ENCODE measurements at regions not wholly inside any gene's neighbourhood (a gene's known extent, or its start where the extent isn't known, plus 50 kb on each side); places are given as distances from the start of the nearest gene placed in this dataset.

DNA sequence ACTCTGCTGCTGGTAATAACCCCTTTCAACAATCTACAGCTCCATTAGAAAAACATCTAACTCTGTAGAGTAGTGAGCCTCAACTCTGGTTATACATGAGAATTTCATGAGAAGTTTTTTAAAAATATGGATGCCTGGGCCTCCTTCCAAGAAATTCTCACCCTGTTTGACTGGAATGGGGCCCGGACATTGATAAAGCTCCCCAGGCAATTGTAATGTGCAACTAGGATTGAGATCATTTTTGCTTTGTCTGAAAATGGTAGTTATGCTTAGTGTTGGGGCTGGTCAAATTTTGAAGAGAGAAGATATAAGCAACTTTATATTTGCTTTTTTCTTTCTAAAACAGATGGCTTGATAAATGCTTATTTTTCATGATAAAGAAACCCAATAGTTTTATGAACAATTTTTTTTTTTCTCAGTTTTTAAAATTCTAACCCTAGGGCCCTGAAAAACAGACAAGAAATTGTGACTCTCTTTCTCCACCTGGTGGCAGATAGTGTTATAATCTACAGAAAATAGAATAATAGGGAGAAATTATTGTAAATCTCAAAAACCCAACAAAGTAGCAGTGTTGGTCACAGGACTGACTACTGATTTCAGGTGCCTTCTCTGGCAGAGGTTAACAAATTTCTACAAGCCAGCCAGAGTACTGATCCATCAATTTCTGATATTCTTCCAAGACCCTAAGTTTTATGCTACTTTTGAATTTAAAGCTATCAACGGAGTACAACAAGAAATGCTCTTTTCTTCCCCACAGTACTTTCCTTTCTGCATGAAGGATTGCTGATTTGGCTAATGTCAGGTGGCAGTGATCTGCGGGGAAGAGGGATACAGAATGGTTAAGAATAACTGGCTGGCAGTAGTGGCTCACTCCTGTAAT, 174.8 kb downstream of the DKK1 start:
- TF ChIP-seq, protein P1, sequence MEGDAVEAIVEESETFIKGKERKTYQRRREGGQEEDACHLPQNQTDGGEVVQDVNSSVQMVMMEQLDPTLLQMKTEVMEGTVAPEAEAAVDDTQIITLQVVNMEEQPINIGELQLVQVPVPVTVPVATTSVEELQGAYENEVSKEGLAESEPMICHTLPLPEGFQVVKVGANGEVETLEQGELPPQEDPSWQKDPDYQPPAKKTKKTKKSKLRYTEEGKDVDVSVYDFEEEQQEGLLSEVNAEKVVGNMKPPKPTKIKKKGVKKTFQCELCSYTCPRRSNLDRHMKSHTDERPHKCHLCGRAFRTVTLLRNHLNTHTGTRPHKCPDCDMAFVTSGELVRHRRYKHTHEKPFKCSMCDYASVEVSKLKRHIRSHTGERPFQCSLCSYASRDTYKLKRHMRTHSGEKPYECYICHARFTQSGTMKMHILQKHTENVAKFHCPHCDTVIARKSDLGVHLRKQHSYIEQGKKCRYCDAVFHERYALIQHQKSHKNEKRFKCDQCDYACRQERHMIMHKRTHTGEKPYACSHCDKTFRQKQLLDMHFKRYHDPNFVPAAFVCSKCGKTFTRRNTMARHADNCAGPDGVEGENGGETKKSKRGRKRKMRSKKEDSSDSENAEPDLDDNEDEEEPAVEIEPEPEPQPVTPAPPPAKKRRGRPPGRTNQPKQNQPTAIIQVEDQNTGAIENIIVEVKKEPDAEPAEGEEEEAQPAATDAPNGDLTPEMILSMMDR (IDR thresholded peaks at IDR 0.05), result peak; percentile 54

DNA sequence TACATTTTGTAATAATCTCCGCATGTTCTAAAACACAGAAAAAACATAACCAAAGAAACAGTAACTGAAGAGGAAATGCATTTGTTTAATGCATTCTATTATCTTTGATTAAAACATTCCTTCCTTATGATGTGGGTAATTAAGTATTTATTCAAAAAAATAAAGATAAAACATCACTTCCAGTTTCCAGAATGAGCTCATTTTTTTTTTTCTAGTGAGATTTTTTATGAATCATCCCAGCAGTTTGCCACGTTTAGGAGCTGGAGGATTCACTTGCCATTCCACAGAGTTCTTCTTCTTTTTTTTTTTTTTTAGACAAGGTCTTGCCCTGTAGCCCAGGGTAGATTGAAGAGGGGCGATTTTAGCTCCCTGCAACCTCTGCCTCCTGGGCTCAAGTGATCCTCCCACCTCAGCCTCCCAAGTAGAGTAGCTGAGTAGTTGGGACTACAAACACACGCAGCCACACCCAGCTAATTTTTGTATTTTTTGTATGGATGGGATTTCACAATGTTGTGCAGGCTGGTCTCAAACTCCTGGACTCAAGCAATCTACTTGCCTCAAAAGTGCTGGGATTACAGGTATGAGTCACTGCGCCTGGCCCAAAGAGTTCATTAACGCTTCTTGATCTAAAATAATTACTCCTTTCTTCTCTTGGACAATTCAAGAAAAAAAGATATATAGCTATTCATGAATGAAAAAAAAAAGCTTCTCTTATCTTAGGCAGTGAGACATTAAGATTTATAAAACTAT, 177.3 kb downstream of the DKK1 start:
- Histone ChIP-seq H3K36me3 (ENCODE audit: control insufficient read depth, insufficient read depth, low read length) (no peaks in the 10 kb centered on the region), H3K27me3 (ENCODE audit: control insufficient read depth, insufficient read depth, low read length) (no peaks in the 10 kb centered on the region), H3K4me1 (ENCODE audit: control insufficient read depth, insufficient read depth, low read length) (no peaks in the 10 kb centered on the region), H3K27ac (ENCODE audit: low read length) (no peak overlapping the region), H3K9me3 (ENCODE audit: control insufficient read depth, insufficient read depth, low read length) (no peaks in the 10 kb centered on the region), H3K4me3 (ENCODE audit: low read length) (no peak overlapping the region)
- no peaks in the 10 kb centered on the region for H3K4me1 Mint-ChIP-seq
- DNase-seq (no peak), ATAC-seq (no peak)
- TF ChIP-seq, protein P1 (IDR thresholded peaks at IDR 0.05), result no peak
- no peaks in the 10 kb centered on the region for H3K27me3 Mint-ChIP-seq (ENCODE audit: low read depth in 2 of 2)
- 85% methylated on average over 4 of the region's 6 CpGs for WGBS (ENCODE audit: insufficient coverage)
- intact Hi-C loops (cut with micrococcal nuclease), result no loop called here
- no peak overlapping the region for H3K4me3 Mint-ChIP-seq
- no peak overlapping the region for H3K27ac Mint-ChIP-seq
- H3K36me3 Mint-ChIP-seq, result no peaks in the 10 kb centered on the region
- H3K9me3 Mint-ChIP-seq, result no peaks in the 10 kb centered on the region

More for the DNA sequence above, 174.8 kb downstream of the DKK1 start:
- Mint-ChIP-seq H3K4me3 (no peak overlapping the region), H3K27ac (no peak overlapping the region), H3K4me1 (no peaks in the 10 kb centered on the region), H3K36me3 (no peaks in the 10 kb centered on the region), H3K27me3 (ENCODE audit: low read depth in 2 of 2) (no peaks in the 10 kb centered on the region), H3K9me3 (no peaks in the 10 kb centered on the region)
- Histone ChIP-seq H3K36me3 (ENCODE audit: control insufficient read depth, insufficient read depth, low read length) (no peaks in the 10 kb centered on the region), H3K4me3 (ENCODE audit: low read length) (no peak overlapping the region), H3K9me3 (ENCODE audit: control insufficient read depth, insufficient read depth, low read length) (no peaks in the 10 kb centered on the region), H3K4me1 (ENCODE audit: control insufficient read depth, insufficient read depth, low read length) (no peaks in the 10 kb centered on the region), H3K27ac (ENCODE audit: low read length) (no peak overlapping the region), H3K27me3 (ENCODE audit: control insufficient read depth, insufficient read depth, low read length) (no peaks in the 10 kb centered on the region)
- intact Hi-C loops (cut with micrococcal nuclease), result loop anchor here (1.0 kb wide), 1 partner anchor 181 kb away; no protein-coding TSS in a partner anchor
- 66% methylated on average over 3 of the region's 3 CpGs for WGBS (ENCODE audit: insufficient coverage)
- ATAC-seq, result no peak
- no peak for DNase-seq

DNA sequence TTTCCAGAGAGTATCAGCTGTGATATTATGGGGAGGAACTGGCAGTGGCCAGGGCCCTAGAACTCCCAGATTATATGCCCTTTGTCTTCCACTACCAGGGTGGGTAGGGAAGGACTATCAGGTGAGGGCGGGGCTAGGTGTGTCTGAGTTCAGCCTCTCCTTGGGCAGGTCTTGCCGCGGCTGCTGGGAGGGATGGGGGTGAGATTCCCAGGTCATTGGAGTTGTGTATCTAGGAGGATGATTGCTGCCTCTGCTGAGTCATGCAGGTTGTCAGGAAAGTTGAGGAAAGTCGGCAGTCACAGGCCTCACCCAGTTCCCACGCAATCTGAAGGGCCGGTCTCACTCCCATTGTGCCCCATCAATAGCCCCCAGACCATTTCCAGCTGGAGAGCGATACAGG, 185.2 kb downstream of the DKK1 start:
- Histone ChIP-seq H3K4me3 (ENCODE audit: low read length) (no peak overlapping the region), H3K9me3 (ENCODE audit: control insufficient read depth, insufficient read depth, low read length) (no peaks in the 10 kb centered on the region), H3K27ac (ENCODE audit: low read length) (no peak overlapping the region), H3K4me1 (ENCODE audit: control insufficient read depth, insufficient read depth, low read length) (no peaks in the 10 kb centered on the region), H3K36me3 (ENCODE audit: control insufficient read depth, insufficient read depth, low read length) (no peaks in the 10 kb centered on the region), H3K27me3 (ENCODE audit: control insufficient read depth, insufficient read depth, low read length) (no peaks in the 10 kb centered on the region)
- H3K36me3 Mint-ChIP-seq, result peaks cover under 1% of the 10 kb centered on the region
- ATAC-seq (no peak), DNase-seq (no peak)
- H3K27me3 Mint-ChIP-seq (ENCODE audit: low read depth in 2 of 2), result no peaks in the 10 kb centered on the region
- peaks cover 2 to 10% of the 10 kb centered on the region in 2 donors for H3K9me3 Mint-ChIP-seq
- H3K4me3 Mint-ChIP-seq, result no peak overlapping the region
- WGBS (ENCODE audit: insufficient coverage), result 86% methylated on average over 7 of the region's 7 CpGs
- H3K27ac Mint-ChIP-seq, result no peak overlapping the region
- no peaks in the 10 kb centered on the region for H3K4me1 Mint-ChIP-seq
- intact Hi-C loops (cut with micrococcal nuclease), result no loop called here
- TF ChIP-seq, protein P1 (IDR thresholded peaks at IDR 0.05), result no peak

Measured in natural killer cell (primary cell).